IPS-20b (cell line): ENCODE measurements at regions not wholly inside any gene's neighbourhood (a gene's known extent, or its start where the extent isn't known, plus 50 kb on each side); places are given as distances from the start of the nearest gene placed in this dataset.

ENCODE experiments used
- H3K27ac ChIP-seq: one replicate; pipeline ENCODE4 v1.5.1; 2013; ENCODE audit warnings: low read length
- H3K27me3 ChIP-seq: 2 replicates; pipeline ENCODE4 v1.6.1; 2013; ENCODE audit warnings: mild to moderate bottlenecking, low read length, inconsistent platforms; ENCODE audit not compliant: insufficient read depth
- H3K36me3 ChIP-seq: 2 replicates; pipeline ENCODE4 v1.6.1; 2013; ENCODE audit warnings: low read depth, mild to moderate bottlenecking, inconsistent platforms, low read length, moderate library complexity; ENCODE audit not compliant: insufficient read depth
- H3K4me1 ChIP-seq: 2 replicates; pipeline ENCODE4 v1.6.1; 2013; ENCODE audit warnings: mild to moderate bottlenecking, control low read depth, inconsistent platforms, low read length, moderate library complexity; ENCODE audit not compliant: insufficient read depth
- H3K4me3 ChIP-seq: 2 replicates; pipeline ENCODE4 v1.5.1; 2013; ENCODE audit warnings: mild to moderate bottlenecking, low read length, inconsistent platforms
- H3K9ac ChIP-seq: 2 replicates; pipeline ENCODE4 v1.6.1; 2013; ENCODE audit warnings: low read depth, mild to moderate bottlenecking, inconsistent platforms, low read length, moderate library complexity
- H3K9me3 ChIP-seq: 2 replicates; pipeline ENCODE4 v1.6.1; 2013; ENCODE audit warnings: mild to moderate bottlenecking, low read depth, low read length, inconsistent platforms; ENCODE audit not compliant: insufficient read depth

GRCh38 chr9:107850653-107851052 lies 361.1 kb upstream of the KLF4 start:
- Histone ChIP-seq H3K27me3 (no peaks in the 10 kb centered on the region), H3K9ac (no peak overlapping the region), H3K36me3 (no peaks in the 10 kb centered on the region), H3K4me1 (peaks cover 5% of the 10 kb centered on the region; the same call in 1 of the 2 replicates), H3K27ac (no peak overlapping the region), H3K4me3 (no peak overlapping the region), H3K9me3 (peaks cover 10% of the 10 kb centered on the region; the same call in 1 of the 2 replicates)

- peaks cover 5% of the 10 kb centered on the region; the same call in 1 of the 2 replicates for H3K4me1 ChIP-seq
These were observed 358.7 kb upstream of the KLF4 start for GRCh38 chr9:107847978-107848964.

GRCh38 chr9:107842530-107842929 lies 353.0 kb upstream of the KLF4 start:
- Histone ChIP-seq H3K4me1 (no peaks in the 10 kb centered on the region), H3K9ac (no peak overlapping the region), H3K27ac (no peak overlapping the region), H3K27me3 (no peaks in the 10 kb centered on the region), H3K4me3 (no peak overlapping the region), H3K9me3 (no peaks in the 10 kb centered on the region), H3K36me3 (no peaks in the 10 kb centered on the region)

More at GRCh38 chr9:107847978-107848964, 358.7 kb upstream of the KLF4 start:
- Histone ChIP-seq H3K9me3 (no peaks in the 10 kb centered on the region), H3K9ac (no peak overlapping the region), H3K36me3 (no peaks in the 10 kb centered on the region), H3K27me3 (no peaks in the 10 kb centered on the region), H3K27ac (no peak overlapping the region), H3K4me3 (no peak overlapping the region)

- H3K27ac ChIP-seq: no peak overlapping the region
These were observed 351.5 kb upstream of the KLF4 start for GRCh38 chr9:107841076-107841475.

GRCh38 chr9:107839371-107839770 lies 349.8 kb upstream of the KLF4 start:
- Histone ChIP-seq H3K27me3 (no peaks in the 10 kb centered on the region), H3K9me3 (no peaks in the 10 kb centered on the region), H3K36me3 (no peaks in the 10 kb centered on the region), H3K4me1 (no peaks in the 10 kb centered on the region), H3K27ac (no peak overlapping the region), H3K4me3 (no peak overlapping the region), H3K9ac (no peak overlapping the region)

More at GRCh38 chr9:107841076-107841475, 351.5 kb upstream of the KLF4 start:
- Histone ChIP-seq H3K27me3 (no peaks in the 10 kb centered on the region), H3K9ac (no peak overlapping the region), H3K36me3 (no peaks in the 10 kb centered on the region), H3K4me1 (no peaks in the 10 kb centered on the region), H3K9me3 (no peaks in the 10 kb centered on the region), H3K4me3 (no peak overlapping the region)

- Histone ChIP-seq H3K27ac (no peak overlapping the region), H3K4me1 (no peaks in the 10 kb centered on the region), H3K4me3 (no peak overlapping the region), H3K27me3 (no peaks in the 10 kb centered on the region), H3K9ac (no peak overlapping the region), H3K36me3 (no peaks in the 10 kb centered on the region), H3K9me3 (no peaks in the 10 kb centered on the region)
These were observed 349.2 kb upstream of the KLF4 start for GRCh38 chr9:107838766-107839165.

- no peaks in the 10 kb centered on the region for H3K36me3 ChIP-seq
- no peak overlapping the region for H3K9ac ChIP-seq
- no peaks in the 10 kb centered on the region for H3K27me3 ChIP-seq
- no peaks in the 10 kb centered on the region for H3K9me3 ChIP-seq
- no peak overlapping the region for H3K4me3 ChIP-seq
- no peaks in the 10 kb centered on the region for H3K4me1 ChIP-seq
- no peak overlapping the region for H3K27ac ChIP-seq
These were observed 346.7 kb upstream of the KLF4 start for GRCh38 chr9:107836300-107836699.

- no peaks in the 10 kb centered on the region for H3K4me1 ChIP-seq
- no peak overlapping the region for H3K4me3 ChIP-seq
- no peaks in the 10 kb centered on the region for H3K9me3 ChIP-seq
- no peaks in the 10 kb centered on the region for H3K27me3 ChIP-seq
- H3K9ac ChIP-seq: no peak overlapping the region
- H3K36me3 ChIP-seq: no peaks in the 10 kb centered on the region
- H3K27ac ChIP-seq: no peak overlapping the region
These were observed 343.7 kb upstream of the KLF4 start for GRCh38 chr9:107833295-107833694.

GRCh38 chr9:107832871-107833270 lies 343.3 kb upstream of the KLF4 start:
- no peaks in the 10 kb centered on the region for H3K9me3 ChIP-seq
- no peak overlapping the region for H3K4me3 ChIP-seq
- H3K27me3 ChIP-seq: no peaks in the 10 kb centered on the region
- H3K36me3 ChIP-seq: no peaks in the 10 kb centered on the region
- no peak overlapping the region for H3K27ac ChIP-seq
- no peak overlapping the region for H3K9ac ChIP-seq
- no peaks in the 10 kb centered on the region for H3K4me1 ChIP-seq

GRCh38 chr9:107830479-107830878 lies 340.9 kb upstream of the KLF4 start:
- Histone ChIP-seq H3K9ac (no peak overlapping the region), H3K27ac (no peak overlapping the region), H3K27me3 (no peaks in the 10 kb centered on the region), H3K4me1 (no peaks in the 10 kb centered on the region), H3K4me3 (no peak overlapping the region), H3K9me3 (no peaks in the 10 kb centered on the region), H3K36me3 (no peaks in the 10 kb centered on the region)

- Histone ChIP-seq H3K4me3 (no peak overlapping the region), H3K4me1 (no peaks in the 10 kb centered on the region), H3K36me3 (no peaks in the 10 kb centered on the region)
These were observed 338.3 kb upstream of the KLF4 start for GRCh38 chr9:107827884-107828283.

GRCh38 chr9:107827304-107827703 lies 337.7 kb upstream of the KLF4 start:
- Histone ChIP-seq H3K36me3 (no peaks in the 10 kb centered on the region), H3K4me3 (no peak overlapping the region), H3K27ac (no peak overlapping the region), H3K27me3 (no peaks in the 10 kb centered on the region; the same call in 1 of the 2 replicates), H3K4me1 (no peaks in the 10 kb centered on the region), H3K9ac (no peak overlapping the region), H3K9me3 (no peaks in the 10 kb centered on the region)

More at GRCh38 chr9:107827884-107828283, 338.3 kb upstream of the KLF4 start:
- no peak overlapping the region for H3K9ac ChIP-seq
- no peaks in the 10 kb centered on the region for H3K9me3 ChIP-seq
- H3K27ac ChIP-seq: no peak overlapping the region
- H3K27me3 ChIP-seq: no peaks in the 10 kb centered on the region; the same call in 1 of the 2 replicates
